ENCODE measurements at regions not wholly inside any gene's neighbourhood (a gene's known extent, or its start where the extent isn't known, plus 50 kb on each side); places are given as distances from the start of the nearest gene placed in this dataset.
A peak's percentile ranks its signal among the peaks of the same experiment; 100 is the strongest.

- Histone ChIP-seq H4K20me1 (ENCODE audit: insufficient read depth, poor library complexity, severe bottlenecking) (no peaks in the 10 kb centered on the region), H3K27me3 (no peaks in the 10 kb centered on the region), H3K36me3 (replicated peaks; ENCODE audit: insufficient read depth, low read depth) (no peaks in the 10 kb centered on the region), H3K4me2 (no peak overlapping the region), H3K79me2 (no peaks in the 10 kb centered on the region), H3K9me3 (ENCODE audit: low read depth) (no peaks in the 10 kb centered on the region), H3K27ac (peak overlapping the region; percentile 48), H3K4me3 (no peak overlapping the region), H3K9me2 (replicated peaks; ENCODE audit: insufficient read depth) (no peaks in the 10 kb centered on the region), H2AFZ (no peak overlapping the region), H3K4me1 (ENCODE audit: insufficient read depth) (peaks cover 29% of the 10 kb centered on the region)
- no peak for TF ChIP-seq CTCF (IDR thresholded peaks at IDR 0.05; ENCODE audit: poor library complexity)
- DNase-seq (ENCODE audit: low spot score): no peak
- 91% methylated on average over 12 of the region's 12 CpGs for WGBS (ENCODE audit: low lambda C conversion rate, missing lambda C conversion rate)
Measured at GRCh38 chr3:194283221-194284006, 67.7 kb downstream of the CPN2 start.

GRCh38 chr3:194284351-194284750 is 66.8 kb downstream of the CPN2 start:
- WGBS (ENCODE audit: low lambda C conversion rate, missing lambda C conversion rate): 97% methylated on average over 5 of the region's 5 CpGs
- no peaks in the 10 kb centered on the region for H3K9me2 ChIP-seq (replicated peaks; ENCODE audit: insufficient read depth)
- H2AFZ ChIP-seq: no peak overlapping the region
- H3K79me2 ChIP-seq: no peaks in the 10 kb centered on the region
- no peaks in the 10 kb centered on the region for H4K20me1 ChIP-seq (ENCODE audit: insufficient read depth, poor library complexity, severe bottlenecking)
- no peak overlapping the region for H3K27ac ChIP-seq
- TF ChIP-seq EZH2phosphoT487 (IDR thresholded peaks at IDR 0.05; ENCODE audit: low read depth, severe bottlenecking, unreplicated experiment) (no peak), CTCF (IDR thresholded peaks at IDR 0.05; ENCODE audit: poor library complexity) (no peak)
- no peak overlapping the region for H3K4me3 ChIP-seq
- no peak for DNase-seq (ENCODE audit: low spot score)
- H3K36me3 ChIP-seq (replicated peaks; ENCODE audit: insufficient read depth, low read depth): no peaks in the 10 kb centered on the region
- no peaks in the 10 kb centered on the region for H3K27me3 ChIP-seq
- no peak overlapping the region for H3K4me2 ChIP-seq
- H3K4me1 ChIP-seq (ENCODE audit: insufficient read depth): peaks cover 23% of the 10 kb centered on the region
- no peaks in the 10 kb centered on the region for H3K9me3 ChIP-seq (ENCODE audit: low read depth)

GRCh38 chr3:194285024-194285849 is 65.9 kb downstream of the CPN2 start:
- Histone ChIP-seq H4K20me1 (ENCODE audit: insufficient read depth, poor library complexity, severe bottlenecking) (no peaks in the 10 kb centered on the region), H3K9me3 (ENCODE audit: low read depth) (no peaks in the 10 kb centered on the region), H3K27me3 (no peaks in the 10 kb centered on the region), H3K36me3 (replicated peaks; ENCODE audit: insufficient read depth, low read depth) (no peaks in the 10 kb centered on the region), H3K4me2 (peak overlapping the region; percentile 31), H2AFZ (no peak overlapping the region), H3K79me2 (no peaks in the 10 kb centered on the region), H3K9me2 (replicated peaks; ENCODE audit: insufficient read depth) (no peaks in the 10 kb centered on the region), H3K27ac (peak overlapping the region; percentile 51), H3K4me3 (no peak overlapping the region), H3K4me1 (ENCODE audit: insufficient read depth) (peaks cover 23% of the 10 kb centered on the region)
- no peak for TF ChIP-seq CTCF (IDR thresholded peaks at IDR 0.05; ENCODE audit: poor library complexity)
- no peak for TF ChIP-seq EZH2 (IDR thresholded peaks at IDR 0.05; ENCODE audit: borderline replicate concordance)
- no peak for TF ChIP-seq EZH2phosphoT487 (IDR thresholded peaks at IDR 0.05; ENCODE audit: low read depth, severe bottlenecking, unreplicated experiment)
- no peak for DNase-seq (ENCODE audit: low spot score)
- 67% methylated on average over 16 of the region's 16 CpGs for WGBS (ENCODE audit: low lambda C conversion rate, missing lambda C conversion rate)
